HUES6 (cell line): ENCODE measurements at regions not wholly inside any gene's neighbourhood (a gene's known extent, or its start where the extent isn't known, plus 50 kb on each side); places are given as distances from the start of the nearest gene placed in this dataset.
A peak's percentile ranks its signal among the peaks of the same experiment; 100 is the strongest.

Experiments
- H3K27ac ChIP-seq: 2 replicates; pipeline ENCODE4 v1.7.0; 2013; ENCODE audit warnings: low read depth, mild to moderate bottlenecking, low read length, inconsistent platforms
- H3K27me3 ChIP-seq: 2 replicates; pipeline ENCODE4 v1.6.1; 2013; ENCODE audit warnings: low read length; ENCODE audit not compliant: control insufficient read depth, insufficient read depth
- H3K36me3 ChIP-seq: 2 replicates; pipeline ENCODE4 v1.6.1; 2013; ENCODE audit warnings: low read length; ENCODE audit not compliant: control insufficient read depth, insufficient read depth
- H3K4me1 ChIP-seq: 2 replicates; pipeline ENCODE4 v1.6.1; 2013; ENCODE audit warnings: low read length; ENCODE audit not compliant: control insufficient read depth, insufficient read depth
- H3K4me3 ChIP-seq: 2 replicates; pipeline ENCODE4 v1.5.1; 2013; ENCODE audit warnings: low read depth, low read length
- H3K9ac ChIP-seq: one replicate; pipeline ENCODE4 v1.6.1; 2013; ENCODE audit warnings: mild to moderate bottlenecking, low read length
- H3K9me3 ChIP-seq: 2 replicates; pipeline ENCODE4 v1.6.1; 2013; ENCODE audit warnings: low read depth, low read length; ENCODE audit not compliant: control insufficient read depth, insufficient read depth

DNA sequence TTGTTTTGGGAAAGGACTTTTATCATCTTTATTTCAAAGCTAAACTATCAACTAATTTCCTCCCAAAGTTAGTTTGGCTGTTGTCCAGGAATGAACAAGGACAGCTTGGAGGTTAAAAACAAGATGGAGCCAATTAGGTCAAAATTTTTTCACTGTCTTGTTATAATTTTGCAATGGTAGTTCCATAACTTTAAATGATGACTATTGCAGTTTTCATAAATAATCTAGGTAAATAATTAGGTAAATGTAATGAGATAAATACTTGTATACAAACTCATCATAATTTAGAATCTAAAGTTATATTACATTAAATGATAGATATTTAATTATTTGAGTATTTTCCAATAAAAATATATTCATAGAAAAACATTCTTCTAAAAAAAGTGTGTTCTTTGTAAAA, 68.3 kb upstream of the DAZL start:
- Histone ChIP-seq H3K27ac (no peak overlapping the region), H3K27me3 (no peaks in the 10 kb centered on the region), H3K9ac (no peak overlapping the region), H3K36me3 (peaks cover 4% of the 10 kb centered on the region; the same call in 1 of the 2 replicates), H3K4me1 (peaks cover 28% of the 10 kb centered on the region), H3K4me3 (no peak overlapping the region), H3K9me3 (peaks cover 25% of the 10 kb centered on the region)

DNA sequence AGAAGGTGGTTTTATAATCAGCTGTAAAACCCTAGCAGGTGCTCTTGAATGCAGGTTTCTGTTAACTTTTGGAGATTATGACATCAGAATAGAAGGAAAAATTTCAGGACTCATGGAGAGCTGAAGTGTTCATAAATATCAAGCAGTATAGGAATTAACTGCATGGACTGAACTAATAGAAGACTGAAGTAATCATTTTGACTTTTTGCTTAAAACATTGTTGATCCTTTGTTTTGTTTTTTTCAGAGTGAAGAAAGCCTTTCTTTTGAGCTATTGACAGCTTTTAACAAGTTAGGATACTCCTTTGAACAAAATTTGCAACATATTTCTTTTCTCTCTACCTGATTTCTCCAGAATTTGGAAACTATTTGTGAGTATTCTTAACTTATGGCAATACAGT, 70.6 kb upstream of the DAZL start:
- no peak overlapping the region for H3K4me3 ChIP-seq
- no peaks in the 10 kb centered on the region for H3K27me3 ChIP-seq
- H3K27ac ChIP-seq = no peak overlapping the region
- peaks cover 19% of the 10 kb centered on the region for H3K4me1 ChIP-seq
- peaks cover 25% of the 10 kb centered on the region for H3K9me3 ChIP-seq
- peaks cover 4% of the 10 kb centered on the region; the same call in 1 of the 2 replicates for H3K36me3 ChIP-seq
- no peak overlapping the region for H3K9ac ChIP-seq

DNA sequence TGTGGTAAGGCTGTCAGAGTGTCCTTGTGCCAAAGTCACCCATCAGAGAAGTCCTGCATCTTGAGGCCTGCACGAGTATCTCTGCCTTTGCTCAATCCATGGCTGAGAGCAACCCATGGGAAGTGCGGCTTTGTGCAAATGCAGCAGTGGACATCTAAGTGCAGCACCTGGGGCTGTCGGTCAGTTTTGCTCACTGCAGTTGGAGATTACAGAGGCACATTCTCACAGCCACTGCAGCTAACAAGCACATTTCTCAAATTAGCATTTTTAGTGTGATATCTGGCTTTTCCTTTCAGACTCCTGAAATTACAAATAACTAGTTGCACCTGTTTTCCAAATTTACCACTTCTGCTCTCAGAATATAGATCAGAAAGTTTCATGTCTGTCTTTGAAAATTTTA, 81.5 kb upstream of the DAZL start:
- Histone ChIP-seq H3K9ac (peak overlapping the region; percentile 33), H3K27ac (peak overlapping the region; percentile 97), H3K36me3 (0 out of 2 replicates have a peak, but pooled peaks cover 14% of the 10 kb centered on the region), H3K4me3 (no peak overlapping the region), H3K4me1 (peaks cover 7% of the 10 kb centered on the region; the same call in 1 of the 2 replicates), H3K27me3 (no peaks in the 10 kb centered on the region), H3K9me3 (peaks cover 58% of the 10 kb centered on the region)

DNA sequence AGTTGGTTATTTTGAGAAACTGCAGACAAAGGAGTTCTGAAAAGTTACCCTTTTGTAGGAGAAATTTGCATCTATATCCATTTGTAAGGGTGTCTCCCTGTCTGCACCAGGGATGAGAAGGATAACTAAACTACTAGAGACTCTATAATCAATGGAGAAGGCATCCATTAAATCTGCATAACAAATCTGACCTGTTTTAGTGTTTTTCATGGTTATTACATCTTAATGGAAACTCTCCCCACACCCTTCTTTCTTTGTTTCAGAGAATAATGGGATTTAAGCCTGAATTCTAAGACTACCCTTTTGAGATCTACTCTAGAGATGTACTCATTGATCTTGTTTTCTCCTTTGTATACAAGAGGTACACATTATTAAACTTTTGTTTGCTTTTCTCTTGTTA, 82.0 kb upstream of the DAZL start:
- Histone ChIP-seq H3K9me3 (peaks cover 58% of the 10 kb centered on the region), H3K4me1 (peaks cover 7% of the 10 kb centered on the region; the same call in 1 of the 2 replicates), H3K27me3 (no peaks in the 10 kb centered on the region), H3K4me3 (no peak overlapping the region), H3K27ac (peak overlapping the region; percentile 97), H3K36me3 (0 out of 2 replicates have a peak, but pooled peaks cover 14% of the 10 kb centered on the region), H3K9ac (no peak overlapping the region)

DNA sequence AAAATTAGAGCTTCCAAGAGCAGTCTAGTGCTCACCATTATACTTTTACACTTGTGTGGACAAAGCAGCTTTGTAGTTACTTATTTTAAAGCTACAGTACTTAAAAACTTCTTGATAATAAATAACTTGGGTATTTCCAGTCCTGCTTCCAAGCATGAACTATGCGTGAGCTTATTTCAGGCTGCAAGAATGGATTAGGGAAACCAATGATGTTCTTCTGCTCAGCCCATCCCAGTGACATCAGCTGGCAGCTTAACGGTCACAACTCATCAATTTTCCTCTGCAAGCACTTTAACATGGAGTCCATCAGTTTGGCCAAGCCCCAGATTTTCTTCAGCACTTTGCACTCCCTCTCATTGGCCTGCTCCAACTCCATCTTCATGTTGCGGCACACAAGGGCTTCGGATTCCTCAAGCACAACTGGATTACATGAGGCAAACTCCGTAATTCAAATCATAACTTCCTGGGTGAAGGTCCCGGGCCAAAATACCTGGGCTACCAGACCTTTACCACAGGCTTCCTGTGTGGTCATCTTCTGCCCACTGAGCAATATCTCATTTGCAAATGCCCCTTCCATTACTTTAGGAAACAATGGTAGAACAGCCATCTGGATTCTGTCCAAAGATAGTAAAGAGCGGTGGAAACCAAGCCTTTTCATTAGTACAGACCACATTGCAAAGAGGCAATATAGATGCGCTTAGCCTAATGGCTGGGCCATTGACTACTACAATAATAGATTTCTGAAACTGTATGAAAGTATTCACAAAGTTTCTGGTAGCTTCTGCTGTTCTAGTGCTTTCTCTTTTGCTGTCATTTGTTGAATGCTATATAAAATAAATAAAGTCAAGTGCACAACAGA, 87.5 kb upstream of the DAZL start:
- H3K9ac ChIP-seq = no peak overlapping the region
- peaks cover 30% of the 10 kb centered on the region for H3K9me3 ChIP-seq
- no peak overlapping the region for H3K4me3 ChIP-seq
- 0 out of 2 replicates have a peak, but pooled peaks cover under 1% of the 10 kb centered on the region for H3K4me1 ChIP-seq
- 0 out of 2 replicates have a peak, but pooled peaks cover 12% of the 10 kb centered on the region for H3K36me3 ChIP-seq
- H3K27ac ChIP-seq = no peak overlapping the region
- no peaks in the 10 kb centered on the region for H3K27me3 ChIP-seq

DNA sequence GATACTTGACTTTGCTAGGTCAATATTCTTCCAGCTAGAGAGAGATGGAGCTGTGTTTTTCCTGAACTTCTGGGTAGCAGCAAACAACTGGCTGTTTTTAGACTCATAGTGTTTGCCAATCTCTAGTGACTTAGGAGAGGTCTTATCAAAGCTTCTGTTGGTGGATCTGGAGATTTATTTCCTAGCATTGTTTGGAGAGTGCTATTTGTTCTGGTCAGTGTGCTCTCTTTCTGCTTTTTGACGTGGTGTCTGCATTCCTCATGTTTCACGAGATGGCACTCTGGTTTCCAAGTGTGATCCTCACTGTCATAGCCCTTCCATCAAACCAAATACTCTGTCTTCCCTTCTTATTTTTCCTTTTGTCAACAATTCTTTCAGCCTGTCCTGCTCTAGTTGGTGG, 88.6 kb upstream of the DAZL start:
- Histone ChIP-seq H3K9ac (no peak overlapping the region), H3K4me3 (no peak overlapping the region), H3K9me3 (peaks cover 25% of the 10 kb centered on the region), H3K27ac (no peak overlapping the region), H3K4me1 (peaks cover 8% of the 10 kb centered on the region; the same call in 1 of the 2 replicates), H3K27me3 (no peaks in the 10 kb centered on the region), H3K36me3 (0 out of 2 replicates have a peak, but pooled peaks cover 9% of the 10 kb centered on the region)

DNA sequence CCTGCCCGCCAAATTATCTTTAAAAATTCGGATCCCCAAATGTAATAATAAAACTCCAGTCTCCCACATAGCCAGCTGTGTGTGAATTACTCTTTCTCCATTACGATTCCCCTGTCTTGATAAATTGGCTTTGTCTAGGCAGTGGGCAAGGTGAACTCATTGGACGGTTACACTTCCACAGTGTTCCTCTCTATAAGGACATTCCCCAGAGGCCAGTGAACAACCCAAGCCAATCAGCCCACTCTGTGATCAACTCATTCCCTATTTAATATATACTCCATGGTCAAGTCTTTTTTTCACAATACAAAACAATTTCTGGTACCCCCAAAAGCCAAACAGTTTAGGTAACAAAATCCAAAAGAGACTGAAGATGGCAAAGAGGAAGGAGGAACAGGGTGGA, 90.5 kb upstream of the DAZL start:
- peaks cover 8% of the 10 kb centered on the region; the same call in 1 of the 2 replicates for H3K4me1 ChIP-seq

DNA sequence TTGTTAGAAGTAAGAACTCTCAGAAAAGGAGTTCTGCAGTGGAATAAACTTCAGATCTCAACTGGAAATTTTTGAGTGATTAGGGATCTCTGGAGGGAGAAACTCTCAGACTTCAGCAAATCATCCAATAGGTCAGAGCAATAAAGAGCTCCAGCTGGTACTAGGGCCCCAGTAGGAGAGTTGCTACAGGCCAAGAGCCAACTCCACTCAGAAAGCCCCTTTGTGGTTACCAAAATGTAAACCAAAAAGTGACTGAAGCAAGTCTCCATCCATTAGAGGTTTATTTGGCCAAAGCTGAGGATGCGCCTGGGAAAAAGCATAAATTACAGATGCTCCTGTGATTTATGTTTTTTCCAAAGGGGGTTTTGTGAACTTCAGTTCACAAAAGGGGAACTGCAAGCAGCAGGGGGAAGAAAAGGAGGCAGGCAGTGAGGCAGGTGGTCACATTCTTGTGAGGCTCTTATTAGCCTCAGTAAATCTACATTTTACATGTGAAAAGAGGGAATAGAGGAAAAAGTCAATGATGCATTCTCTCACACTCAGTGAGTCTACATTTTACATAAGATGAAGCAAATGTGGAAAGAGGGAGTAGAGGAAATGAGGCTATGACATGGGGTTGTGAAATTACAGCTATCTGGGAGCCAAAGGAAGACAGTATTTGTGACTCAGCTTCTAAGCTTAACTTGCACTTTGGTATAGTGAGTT, 92.4 kb upstream of the DAZL start:
- H3K9me3 ChIP-seq = no peaks in the 10 kb centered on the region
- H3K4me3 ChIP-seq = no peak overlapping the region
- H3K4me1 ChIP-seq = peaks cover 8% of the 10 kb centered on the region; the same call in 1 of the 2 replicates
- no peak overlapping the region for H3K27ac ChIP-seq
- no peak overlapping the region for H3K9ac ChIP-seq
- H3K27me3 ChIP-seq = no peaks in the 10 kb centered on the region
- no peaks in the 10 kb centered on the region for H3K36me3 ChIP-seq

More for the DNA sequence above, 90.5 kb upstream of the DAZL start:
- no peaks in the 10 kb centered on the region for H3K36me3 ChIP-seq
- H3K9ac ChIP-seq = no peak overlapping the region
- H3K4me3 ChIP-seq = no peak overlapping the region
- H3K27ac ChIP-seq = no peak overlapping the region
- H3K27me3 ChIP-seq = no peaks in the 10 kb centered on the region
- peaks cover 9% of the 10 kb centered on the region; the same call in 1 of the 2 replicates for H3K9me3 ChIP-seq

DNA sequence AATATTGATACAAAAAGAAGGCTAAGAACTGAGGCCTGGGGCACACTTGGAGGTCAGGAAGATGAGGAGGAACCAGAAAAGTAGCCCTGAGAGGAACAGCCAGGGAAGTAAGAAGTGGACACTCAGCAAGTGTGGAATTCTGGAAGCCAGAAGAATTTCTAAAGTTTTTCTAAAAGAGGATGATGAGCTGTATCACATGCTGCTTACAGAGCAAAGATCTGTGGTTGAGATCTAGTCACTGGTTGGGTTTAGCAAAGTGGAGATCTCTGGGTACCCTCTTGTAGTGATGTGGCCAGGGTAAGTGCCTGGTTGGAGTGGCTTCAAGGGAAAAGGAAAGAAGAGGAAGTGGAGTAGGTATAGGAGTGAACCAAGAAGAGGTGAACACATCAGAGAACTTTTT, 95.4 kb upstream of the DAZL start:
- no peaks in the 10 kb centered on the region for H3K9me3 ChIP-seq
- no peak overlapping the region for H3K4me3 ChIP-seq
- H3K36me3 ChIP-seq = no peaks in the 10 kb centered on the region
- H3K27me3 ChIP-seq = no peaks in the 10 kb centered on the region
- H3K4me1 ChIP-seq = peaks cover 8% of the 10 kb centered on the region; the same call in 1 of the 2 replicates
- H3K27ac ChIP-seq = no peak overlapping the region
- H3K9ac ChIP-seq = no peak overlapping the region

DNA sequence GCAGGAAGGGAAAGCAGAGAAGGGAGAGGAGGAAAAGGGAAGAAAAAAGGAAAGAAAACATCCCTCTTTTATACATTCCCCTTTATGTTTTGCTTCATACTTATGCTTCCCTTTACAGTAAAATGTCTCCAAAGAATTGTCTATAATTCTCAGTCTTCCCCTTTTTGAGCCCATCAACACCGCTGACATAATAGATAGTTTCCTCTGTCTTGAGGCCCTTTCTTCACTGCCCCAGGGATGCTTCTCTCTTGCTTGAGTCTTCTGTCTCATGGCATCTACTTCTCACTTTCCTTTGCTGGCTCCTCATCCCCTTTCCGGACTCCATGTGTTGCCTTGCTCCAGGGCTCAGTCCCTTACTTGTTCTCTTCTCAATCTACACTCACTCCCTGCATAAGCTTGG, 99.7 kb upstream of the DAZL start:
- peaks cover 5% of the 10 kb centered on the region; the same call in 1 of the 2 replicates for H3K9me3 ChIP-seq
- H3K27me3 ChIP-seq = no peaks in the 10 kb centered on the region
- no peak overlapping the region for H3K27ac ChIP-seq
- H3K36me3 ChIP-seq = no peaks in the 10 kb centered on the region
- no peak overlapping the region for H3K4me3 ChIP-seq
- H3K4me1 ChIP-seq = no peaks in the 10 kb centered on the region
- H3K9ac ChIP-seq = no peak overlapping the region

DNA sequence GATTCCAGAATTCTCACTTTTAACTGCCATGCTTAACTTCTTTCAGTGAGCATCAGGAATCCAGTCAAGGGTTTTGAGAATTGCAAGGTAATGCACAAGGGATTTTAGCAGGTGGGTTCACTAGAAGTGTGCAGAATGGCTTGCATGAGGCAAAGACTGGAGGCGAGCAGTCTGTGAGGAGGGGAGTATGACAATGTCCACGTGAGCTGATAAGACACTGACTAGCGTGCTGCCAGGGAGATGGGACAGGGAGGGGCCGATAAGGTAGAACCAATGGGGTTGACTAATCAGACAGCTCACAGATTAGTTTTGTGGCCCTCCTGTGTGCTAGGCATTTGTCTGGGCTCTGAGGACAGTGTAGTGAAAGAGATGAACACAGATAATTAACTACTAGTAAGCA, 102.0 kb upstream of the DAZL start:
- no peaks in the 10 kb centered on the region for H3K36me3 ChIP-seq
- no peak overlapping the region for H3K27ac ChIP-seq
- H3K4me1 ChIP-seq = no peaks in the 10 kb centered on the region
- no peak overlapping the region for H3K9ac ChIP-seq
- no peak overlapping the region for H3K4me3 ChIP-seq
- no peaks in the 10 kb centered on the region for H3K27me3 ChIP-seq
- peaks cover 5% of the 10 kb centered on the region; the same call in 1 of the 2 replicates for H3K9me3 ChIP-seq
